NB4 (cell line): ENCODE measurements at regions not wholly inside any gene's neighbourhood (a gene's known extent, or its start where the extent isn't known, plus 50 kb on each side); places are given as distances from the start of the nearest gene placed in this dataset.

Experiments used
- CTCF ChIP-seq: IDR thresholded peaks from one replicate; pipeline ENCODE4 v1.5.1; 2012; ENCODE audit warnings: low read depth, low read length
- POLR2A ChIP-seq: IDR thresholded peaks from 2 replicates; pipeline ENCODE4 v1.6.1; 2011; ENCODE audit warnings: mild to moderate bottlenecking; ENCODE audit not compliant: insufficient read length; ENCODE audit errors: extremely low read depth

GRCh38 chr5:53237876-53238275, 128.3 kb upstream of the MOCS2 start:
- no peak for TF ChIP-seq CTCF
- TF ChIP-seq POLR2A: no peak
